ENCODE measurements at regions not wholly inside any gene's neighbourhood (a gene's known extent, or its start where the extent isn't known, plus 50 kb on each side); places are given as distances from the start of the nearest gene placed in this dataset.
A peak's percentile ranks its signal among the peaks of the same experiment; 100 is the strongest.

- no peak for TF ChIP-seq CTCF (IDR thresholded peaks at IDR 0.05; ENCODE audit: insufficient read depth, low read length)
- no peak for DNase-seq (ENCODE audit: low read depth)
- H3K4me3 ChIP-seq (ENCODE audit: low read depth, low read length), result no peak overlapping the region
Measured at GRCh38 chr1:83717785-83718184, 281.1 kb downstream of the TTLL7 start.

- TF ChIP-seq CTCF (IDR thresholded peaks at IDR 0.05; ENCODE audit: insufficient read depth, low read length), result no peak
- H3K4me3 ChIP-seq (ENCODE audit: low read depth, low read length), result no peak overlapping the region
- DNase-seq (ENCODE audit: low read depth), result no peak
Measured at GRCh38 chr1:83716641-83717040, 282.3 kb downstream of the TTLL7 start.

- no peak for DNase-seq (ENCODE audit: low read depth)
- no peak overlapping the region for H3K4me3 ChIP-seq (ENCODE audit: low read depth, low read length)
- TF ChIP-seq CTCF (IDR thresholded peaks at IDR 0.05; ENCODE audit: insufficient read depth, low read length), result no peak
Measured at GRCh38 chr1:83715550-83715949, 283.4 kb downstream of the TTLL7 start.

GRCh38 chr1:83709662-83710061 lies 289.3 kb downstream of the TTLL7 start:
- no peak for TF ChIP-seq CTCF (IDR thresholded peaks at IDR 0.05; ENCODE audit: insufficient read depth, low read length)
- DNase-seq (ENCODE audit: low read depth), result no peak
- H3K4me3 ChIP-seq (ENCODE audit: low read depth, low read length), result no peak overlapping the region

GRCh38 chr1:83706354-83706938 lies 292.5 kb downstream of the TTLL7 start:
- no peak for DNase-seq (ENCODE audit: low read depth)
- TF ChIP-seq CTCF (IDR thresholded peaks at IDR 0.05; ENCODE audit: insufficient read depth, low read length), result no peak
- no peak overlapping the region for H3K4me3 ChIP-seq (ENCODE audit: low read depth, low read length)

- DNase-seq (ENCODE audit: low read depth), result peak; percentile 10
- no peak for TF ChIP-seq CTCF (IDR thresholded peaks at IDR 0.05; ENCODE audit: insufficient read depth, low read length)
- no peak overlapping the region for H3K4me3 ChIP-seq (ENCODE audit: low read depth, low read length)
Measured at GRCh38 chr1:83705091-83705490, 293.8 kb downstream of the TTLL7 start.

- H3K4me3 ChIP-seq (ENCODE audit: low read depth, low read length), result no peak overlapping the region
- no peak for TF ChIP-seq CTCF (IDR thresholded peaks at IDR 0.05; ENCODE audit: insufficient read depth, low read length)
- no peak for DNase-seq (ENCODE audit: low read depth)
Measured at GRCh38 chr1:83704350-83704749, 294.6 kb downstream of the TTLL7 start.
